ENCODE measurements at regions not wholly inside any gene's neighbourhood (a gene's known extent, or its start where the extent isn't known, plus 50 kb on each side); places are given as distances from the start of the nearest gene placed in this dataset.

GRCh38 chr7:22060197-22060596, 114.5 kb upstream of the CDCA7L start:
- DNase-seq (ENCODE audit: insufficient read length, low spot score, missing footprints): no peak
- no peaks in the 10 kb centered on the region for H3K4me1 ChIP-seq (ENCODE audit: insufficient read depth, low read length)
- no peak for TF ChIP-seq CTCF (IDR thresholded peaks at IDR 0.05; ENCODE audit: extremely low read depth, low read depth, low read length)
- no peak overlapping the region for H3K4me3 ChIP-seq (ENCODE audit: insufficient read depth, low read length)
- no peaks in the 10 kb centered on the region for H3K79me2 ChIP-seq (ENCODE audit: insufficient read depth, low read length)
- H3K36me3 ChIP-seq (ENCODE audit: insufficient read depth, low read length): no peaks in the 10 kb centered on the region
- H3K4me2 ChIP-seq (ENCODE audit: insufficient read depth, low read length): no peak overlapping the region
- H4K20me1 ChIP-seq (ENCODE audit: insufficient read depth, low read length): no peaks in the 10 kb centered on the region
- no peak overlapping the region for H3K27ac ChIP-seq (ENCODE audit: low read depth, low read length)
- H2AFZ ChIP-seq (ENCODE audit: low read length): no peak overlapping the region
- peaks cover 1% of the 10 kb centered on the region for H3K27me3 ChIP-seq (ENCODE audit: insufficient read depth, low read length)
- H3K9me3 ChIP-seq (ENCODE audit: low read depth, low read length): no peaks in the 10 kb centered on the region

GRCh38 chr7:22055226-22055625, 109.5 kb upstream of the CDCA7L start:
- H3K27me3 ChIP-seq (ENCODE audit: insufficient read depth, low read length): peaks cover 10% of the 10 kb centered on the region
- TF ChIP-seq CTCF (IDR thresholded peaks at IDR 0.05; ENCODE audit: extremely low read depth, low read depth, low read length): no peak

GRCh38 chr7:22052674-22053365, 107.1 kb upstream of the CDCA7L start:
- H3K36me3 ChIP-seq (ENCODE audit: insufficient read depth, low read length): no peaks in the 10 kb centered on the region
- H3K4me3 ChIP-seq (ENCODE audit: insufficient read depth, low read length): no peak overlapping the region
- no peaks in the 10 kb centered on the region for H3K79me2 ChIP-seq (ENCODE audit: insufficient read depth, low read length)
- H3K4me2 ChIP-seq (ENCODE audit: insufficient read depth, low read length): no peak overlapping the region
- no peak for DNase-seq (ENCODE audit: insufficient read length, low spot score, missing footprints)
- H3K4me1 ChIP-seq (ENCODE audit: insufficient read depth, low read length): no peaks in the 10 kb centered on the region
- H3K27ac ChIP-seq (ENCODE audit: low read depth, low read length): no peak overlapping the region
- H4K20me1 ChIP-seq (ENCODE audit: insufficient read depth, low read length): no peaks in the 10 kb centered on the region
- TF ChIP-seq CTCF (IDR thresholded peaks at IDR 0.05; ENCODE audit: extremely low read depth, low read depth, low read length): no peak
- H3K27me3 ChIP-seq (ENCODE audit: insufficient read depth, low read length): peaks cover 10% of the 10 kb centered on the region
- no peaks in the 10 kb centered on the region for H3K9me3 ChIP-seq (ENCODE audit: low read depth, low read length)
- no peak overlapping the region for H2AFZ ChIP-seq (ENCODE audit: low read length)

More at GRCh38 chr7:22055226-22055625, 109.5 kb upstream of the CDCA7L start:
- Histone ChIP-seq H4K20me1 (ENCODE audit: insufficient read depth, low read length) (no peaks in the 10 kb centered on the region), H3K4me2 (ENCODE audit: insufficient read depth, low read length) (no peak overlapping the region), H2AFZ (ENCODE audit: low read length) (no peak overlapping the region), H3K79me2 (ENCODE audit: insufficient read depth, low read length) (no peaks in the 10 kb centered on the region), H3K27ac (ENCODE audit: low read depth, low read length) (no peak overlapping the region), H3K36me3 (ENCODE audit: insufficient read depth, low read length) (no peaks in the 10 kb centered on the region), H3K4me1 (ENCODE audit: insufficient read depth, low read length) (no peaks in the 10 kb centered on the region), H3K9me3 (ENCODE audit: low read depth, low read length) (no peaks in the 10 kb centered on the region), H3K4me3 (ENCODE audit: insufficient read depth, low read length) (no peak overlapping the region)
- DNase-seq (ENCODE audit: insufficient read length, low spot score, missing footprints): no peak

GRCh38 chr7:22051886-22052673, 106.4 kb upstream of the CDCA7L start:
- Histone ChIP-seq H3K4me2 (ENCODE audit: insufficient read depth, low read length) (no peak overlapping the region), H3K27me3 (ENCODE audit: insufficient read depth, low read length) (peaks cover 10% of the 10 kb centered on the region), H3K27ac (ENCODE audit: low read depth, low read length) (no peak overlapping the region), H3K79me2 (ENCODE audit: insufficient read depth, low read length) (no peaks in the 10 kb centered on the region), H4K20me1 (ENCODE audit: insufficient read depth, low read length) (no peaks in the 10 kb centered on the region), H2AFZ (ENCODE audit: low read length) (no peak overlapping the region), H3K4me3 (ENCODE audit: insufficient read depth, low read length) (no peak overlapping the region), H3K36me3 (ENCODE audit: insufficient read depth, low read length) (no peaks in the 10 kb centered on the region), H3K9me3 (ENCODE audit: low read depth, low read length) (no peaks in the 10 kb centered on the region), H3K4me1 (ENCODE audit: insufficient read depth, low read length) (no peaks in the 10 kb centered on the region)
- no peak for TF ChIP-seq CTCF (IDR thresholded peaks at IDR 0.05; ENCODE audit: extremely low read depth, low read depth, low read length)
- peak; percentile 50 for DNase-seq (ENCODE audit: insufficient read length, low spot score, missing footprints)

Measured in osteoblast (primary cell).